Mesothelial cell of epicardium (in vitro differentiated cells): ENCODE measurements at regions not wholly inside any gene's neighbourhood (a gene's known extent, or its start where the extent isn't known, plus 50 kb on each side); places are given as distances from the start of the nearest gene placed in this dataset.

Experiments
- DNase-seq, 2 experiments: peaks; one replicate each; pipeline ENCODE4 v3.0.0; 2021; ENCODE audit warnings: low spot score in 2 of 2; ENCODE audit not compliant: unreplicated experiment in 2 of 2
- H3K27ac Mint-ChIP-seq: 2 replicates; pipeline ENCODE4 v1.8.0; 2021; ENCODE audit warnings: mixed read lengths
- H3K27me3 Mint-ChIP-seq: 2 replicates; pipeline ENCODE4 v1.8.0; 2021; ENCODE audit warnings: low read depth, mixed read lengths
- H3K36me3 Mint-ChIP-seq: 2 replicates; pipeline ENCODE4 v1.8.0; 2021; ENCODE audit warnings: mixed read lengths
- H3K4me1 Mint-ChIP-seq: 2 replicates; pipeline ENCODE4 v1.8.0; 2021; ENCODE audit warnings: mixed read lengths
- H3K4me3 Mint-ChIP-seq: 2 replicates; pipeline ENCODE4 v1.8.0; 2021; ENCODE audit warnings: mild to moderate bottlenecking, moderate library complexity, mixed read lengths
- H3K9me3 Mint-ChIP-seq: 2 replicates; pipeline ENCODE4 v1.8.0; 2021; ENCODE audit warnings: mixed read lengths
- CTCF ChIP-seq: fragments of 200-600 bp; sonication (generic); IDR thresholded peaks from one replicate; pipeline ENCODE4 v1.5.0; 2021; ENCODE audit warnings: antibody characterized with exemption; ENCODE audit not compliant: unreplicated experiment

- DNase-seq = peak in 1 of 2 experiments; percentile 68
- Mint-ChIP-seq H3K36me3 (no peaks in the 10 kb centered on the region), H3K4me3 (peak overlapping the region; percentile 66), H3K4me1 (peaks cover 38% of the 10 kb centered on the region), H3K27ac (no peak overlapping the region), H3K9me3 (no peaks in the 10 kb centered on the region), H3K27me3 (peaks cover 92% of the 10 kb centered on the region)
- TF ChIP-seq CTCF = no peak
Measured at GRCh38 chr3:43998836-43999727, 242.6 kb upstream of the TOPAZ1 start.

GRCh38 chr3:43999728-44000319 is 241.9 kb upstream of the TOPAZ1 start:
- Mint-ChIP-seq H3K36me3 (no peaks in the 10 kb centered on the region), H3K27me3 (peaks cover 91% of the 10 kb centered on the region), H3K27ac (no peak overlapping the region), H3K4me3 (peak overlapping the region; percentile 62), H3K4me1 (peaks cover 34% of the 10 kb centered on the region), H3K9me3 (no peaks in the 10 kb centered on the region)
- DNase-seq = no peak
- TF ChIP-seq CTCF = no peak

GRCh38 chr3:44000586-44000985 is 241.1 kb upstream of the TOPAZ1 start:
- peaks cover 88% of the 10 kb centered on the region for H3K27me3 Mint-ChIP-seq
- peak overlapping the region; percentile 14 for H3K4me3 Mint-ChIP-seq
- no peak overlapping the region for H3K27ac Mint-ChIP-seq
- H3K4me1 Mint-ChIP-seq = peaks cover 33% of the 10 kb centered on the region
- H3K9me3 Mint-ChIP-seq = no peaks in the 10 kb centered on the region
- no peak for DNase-seq
- no peaks in the 10 kb centered on the region for H3K36me3 Mint-ChIP-seq
- no peak for TF ChIP-seq CTCF

- TF ChIP-seq CTCF = no peak
- Mint-ChIP-seq H3K9me3 (no peaks in the 10 kb centered on the region), H3K27ac (no peak overlapping the region), H3K4me3 (no peak overlapping the region), H3K27me3 (peaks cover 85% of the 10 kb centered on the region), H3K36me3 (no peaks in the 10 kb centered on the region), H3K4me1 (peaks cover 28% of the 10 kb centered on the region)
- DNase-seq = no peak
Measured at GRCh38 chr3:44001072-44001471, 240.6 kb upstream of the TOPAZ1 start.

GRCh38 chr3:44003801-44004200 is 237.9 kb upstream of the TOPAZ1 start:
- Mint-ChIP-seq H3K27me3 (peaks cover 66% of the 10 kb centered on the region), H3K4me3 (no peak overlapping the region), H3K4me1 (peaks cover 4% of the 10 kb centered on the region), H3K9me3 (no peaks in the 10 kb centered on the region), H3K27ac (no peak overlapping the region), H3K36me3 (no peaks in the 10 kb centered on the region)
- TF ChIP-seq CTCF = no peak
- DNase-seq = no peak
